BE2C (cell line): ENCODE measurements at regions not wholly inside any gene's neighbourhood (a gene's known extent, or its start where the extent isn't known, plus 50 kb on each side); places are given as distances from the start of the nearest gene placed in this dataset.

Experiments
- DNase-seq: peaks from one replicate; pipeline ENCODE4 v3.0.0-alpha.2; 2020
- H3K27me3 ChIP-seq: fragments of 250-450 bp; sonication (Bioruptor Pico); 2 replicates; pipeline ENCODE4 v1.5.1; 2020; ENCODE audit warnings: mild to moderate bottlenecking
- H3K36me3 ChIP-seq: fragments of 250-450 bp; sonication (Bioruptor Pico); 2 replicates; pipeline ENCODE4 v1.5.1; 2020; ENCODE audit warnings: mild to moderate bottlenecking
- H3K4me1 ChIP-seq: fragments of 250-450 bp; sonication (Bioruptor Pico); 2 replicates; pipeline ENCODE4 v1.5.1; 2020
- H3K4me3 ChIP-seq: 2 replicates; pipeline ENCODE4 v1.5.1; 2011; ENCODE audit warnings: low read depth, low read length
- H3K9me3 ChIP-seq: fragments of 250-450 bp; sonication (Bioruptor Pico); 2 replicates; pipeline ENCODE4 v1.5.1; 2020
- CTCF ChIP-seq: IDR thresholded peaks from 2 replicates; pipeline ENCODE4 v1.5.1; 2012; ENCODE audit warnings: mild to moderate bottlenecking, low read depth, low read length

- TF ChIP-seq CTCF, result no peak
- Histone ChIP-seq H3K27me3 (no peaks in the 10 kb centered on the region), H3K36me3 (no peaks in the 10 kb centered on the region), H3K4me1 (no peaks in the 10 kb centered on the region), H3K9me3 (no peaks in the 10 kb centered on the region), H3K4me3 (no peak overlapping the region)
- no peak for DNase-seq
These were observed 1384.4 kb upstream of the PIK3C3 start for GRCh38 chr18:40570615-40571014.

GRCh38 chr18:40569605-40570004 lies 1385.4 kb upstream of the PIK3C3 start:
- DNase-seq, result no peak
- no peaks in the 10 kb centered on the region for H3K36me3 ChIP-seq
- TF ChIP-seq CTCF, result no peak
- no peak overlapping the region for H3K4me3 ChIP-seq
- H3K9me3 ChIP-seq, result no peaks in the 10 kb centered on the region
- H3K4me1 ChIP-seq, result no peaks in the 10 kb centered on the region
- H3K27me3 ChIP-seq, result no peaks in the 10 kb centered on the region

GRCh38 chr18:40566510-40566844 lies 1388.6 kb upstream of the PIK3C3 start:
- Histone ChIP-seq H3K4me1 (no peaks in the 10 kb centered on the region), H3K4me3 (no peak overlapping the region), H3K36me3 (no peaks in the 10 kb centered on the region), H3K9me3 (no peaks in the 10 kb centered on the region), H3K27me3 (no peaks in the 10 kb centered on the region)
- TF ChIP-seq CTCF, result no peak
- DNase-seq, result no peak

- no peak for DNase-seq
- Histone ChIP-seq H3K4me1 (no peaks in the 10 kb centered on the region), H3K27me3 (no peaks in the 10 kb centered on the region), H3K4me3 (no peak overlapping the region), H3K36me3 (no peaks in the 10 kb centered on the region), H3K9me3 (no peaks in the 10 kb centered on the region)
- TF ChIP-seq CTCF, result no peak
These were observed 1389.1 kb upstream of the PIK3C3 start for GRCh38 chr18:40565805-40566509.

- H3K9me3 ChIP-seq, result no peaks in the 10 kb centered on the region
- no peak overlapping the region for H3K4me3 ChIP-seq
- H3K36me3 ChIP-seq, result no peaks in the 10 kb centered on the region
- H3K27me3 ChIP-seq, result no peaks in the 10 kb centered on the region
- DNase-seq, result no peak
- no peaks in the 10 kb centered on the region for H3K4me1 ChIP-seq
- TF ChIP-seq CTCF, result no peak
These were observed 1395.5 kb upstream of the PIK3C3 start for GRCh38 chr18:40559556-40559955.

- Histone ChIP-seq H3K4me3 (no peak overlapping the region), H3K27me3 (no peaks in the 10 kb centered on the region), H3K9me3 (no peaks in the 10 kb centered on the region), H3K36me3 (no peaks in the 10 kb centered on the region), H3K4me1 (no peaks in the 10 kb centered on the region)
- no peak for TF ChIP-seq CTCF
- DNase-seq, result no peak
These were observed 1396.2 kb upstream of the PIK3C3 start for GRCh38 chr18:40558706-40559392.
